Progenitor cell of endocrine pancreas (in vitro differentiated cells): ENCODE measurements at regions not wholly inside any gene's neighbourhood (a gene's known extent, or its start where the extent isn't known, plus 50 kb on each side); places are given as distances from the start of the nearest gene placed in this dataset.

Experiments
- DNase-seq: peaks from one replicate; pipeline ENCODE4 v3.0.0; 2021; ENCODE audit warnings: low spot score; ENCODE audit not compliant: unreplicated experiment
- H3K27ac Mint-ChIP-seq: 2 replicates; pipeline ENCODE4 v1.8.0; 2021; ENCODE audit warnings: mild to moderate bottlenecking, moderate library complexity, mixed read lengths
- H3K27me3 Mint-ChIP-seq: 2 replicates; pipeline ENCODE4 v1.8.0; 2021; ENCODE audit warnings: mixed read lengths
- H3K36me3 Mint-ChIP-seq: 2 replicates; pipeline ENCODE4 v1.8.0; 2022; ENCODE audit warnings: mixed read lengths; ENCODE audit not compliant: insufficient read depth
- H3K4me1 Mint-ChIP-seq: 2 replicates; pipeline ENCODE4 v1.8.0; 2021; ENCODE audit warnings: low read depth, mixed read lengths
- H3K4me3 Mint-ChIP-seq: 2 replicates; pipeline ENCODE4 v1.8.0; 2021; ENCODE audit warnings: low read depth, mild to moderate bottlenecking, moderate library complexity, mixed read lengths
- H3K9me3 Mint-ChIP-seq: 2 replicates; pipeline ENCODE4 v1.8.0; 2021; ENCODE audit warnings: low read depth, mixed read lengths
- TF ChIP-seq, protein P1 (sequence below): fragments of 200-600 bp; sonication (generic); IDR thresholded peaks from one replicate; pipeline ENCODE4 v1.5.0; 2021; ENCODE audit warnings: antibody characterized with exemption, mild to moderate bottlenecking; ENCODE audit not compliant: unreplicated experiment

GRCh38 chr11:107276077-107276476 is 181.5 kb downstream of the CWF19L2 start:
- DNase-seq = no peak
- no peaks in the 10 kb centered on the region for H3K36me3 Mint-ChIP-seq
- no peaks in the 10 kb centered on the region for H3K27me3 Mint-ChIP-seq
- no peak overlapping the region for H3K27ac Mint-ChIP-seq
- peaks cover 2% of the 10 kb centered on the region for H3K4me1 Mint-ChIP-seq
- H3K9me3 Mint-ChIP-seq = peaks cover 8% of the 10 kb centered on the region
- no peak overlapping the region for H3K4me3 Mint-ChIP-seq
- TF ChIP-seq, protein P1, sequence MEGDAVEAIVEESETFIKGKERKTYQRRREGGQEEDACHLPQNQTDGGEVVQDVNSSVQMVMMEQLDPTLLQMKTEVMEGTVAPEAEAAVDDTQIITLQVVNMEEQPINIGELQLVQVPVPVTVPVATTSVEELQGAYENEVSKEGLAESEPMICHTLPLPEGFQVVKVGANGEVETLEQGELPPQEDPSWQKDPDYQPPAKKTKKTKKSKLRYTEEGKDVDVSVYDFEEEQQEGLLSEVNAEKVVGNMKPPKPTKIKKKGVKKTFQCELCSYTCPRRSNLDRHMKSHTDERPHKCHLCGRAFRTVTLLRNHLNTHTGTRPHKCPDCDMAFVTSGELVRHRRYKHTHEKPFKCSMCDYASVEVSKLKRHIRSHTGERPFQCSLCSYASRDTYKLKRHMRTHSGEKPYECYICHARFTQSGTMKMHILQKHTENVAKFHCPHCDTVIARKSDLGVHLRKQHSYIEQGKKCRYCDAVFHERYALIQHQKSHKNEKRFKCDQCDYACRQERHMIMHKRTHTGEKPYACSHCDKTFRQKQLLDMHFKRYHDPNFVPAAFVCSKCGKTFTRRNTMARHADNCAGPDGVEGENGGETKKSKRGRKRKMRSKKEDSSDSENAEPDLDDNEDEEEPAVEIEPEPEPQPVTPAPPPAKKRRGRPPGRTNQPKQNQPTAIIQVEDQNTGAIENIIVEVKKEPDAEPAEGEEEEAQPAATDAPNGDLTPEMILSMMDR = no peak

- Mint-ChIP-seq H3K4me1 (peaks cover 2% of the 10 kb centered on the region), H3K9me3 (peaks cover 8% of the 10 kb centered on the region), H3K27me3 (no peaks in the 10 kb centered on the region), H3K27ac (no peak overlapping the region), H3K4me3 (no peak overlapping the region), H3K36me3 (no peaks in the 10 kb centered on the region)
- TF ChIP-seq, protein P1 = no peak
- no peak for DNase-seq
Measured at GRCh38 chr11:107275632-107276031, 182.0 kb downstream of the CWF19L2 start.

- TF ChIP-seq, protein P1 = no peak
- H3K27me3 Mint-ChIP-seq = no peaks in the 10 kb centered on the region
Measured at GRCh38 chr11:107274138-107274537, 183.5 kb downstream of the CWF19L2 start.

GRCh38 chr11:107272561-107272960 is 185.1 kb downstream of the CWF19L2 start:
- Mint-ChIP-seq H3K27ac (no peak overlapping the region), H3K4me1 (no peaks in the 10 kb centered on the region), H3K27me3 (no peaks in the 10 kb centered on the region), H3K36me3 (no peaks in the 10 kb centered on the region), H3K4me3 (no peak overlapping the region), H3K9me3 (no peaks in the 10 kb centered on the region)
- DNase-seq = no peak
- TF ChIP-seq, protein P1 = no peak

More at GRCh38 chr11:107274138-107274537, 183.5 kb downstream of the CWF19L2 start:
- Mint-ChIP-seq H3K4me3 (no peak overlapping the region), H3K36me3 (no peaks in the 10 kb centered on the region), H3K4me1 (peaks cover 2% of the 10 kb centered on the region), H3K9me3 (peaks cover 6% of the 10 kb centered on the region), H3K27ac (no peak overlapping the region)
- DNase-seq = no peak

DNA sequence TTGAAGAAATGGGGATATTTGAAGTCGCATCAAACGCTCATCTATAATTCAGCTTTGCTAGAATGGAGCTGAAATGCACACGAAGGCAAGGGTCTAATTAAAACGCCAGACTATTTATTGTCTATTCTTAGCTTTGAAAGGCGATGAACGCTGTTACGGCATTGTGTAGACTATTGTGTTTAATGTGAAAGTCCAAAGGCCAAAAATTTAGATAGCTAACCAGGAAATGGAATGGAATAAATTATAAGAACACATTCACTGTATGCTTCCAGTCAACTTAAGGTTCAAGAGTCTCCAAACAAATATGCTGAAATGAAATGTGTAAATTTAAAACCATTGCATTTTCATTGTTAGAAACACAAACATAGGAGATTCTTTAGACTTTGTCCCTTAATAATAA is 186.2 kb downstream of the CWF19L2 start:
- H3K4me3 Mint-ChIP-seq = no peak overlapping the region
- H3K27me3 Mint-ChIP-seq = no peaks in the 10 kb centered on the region
- H3K9me3 Mint-ChIP-seq = no peaks in the 10 kb centered on the region
- no peaks in the 10 kb centered on the region for H3K36me3 Mint-ChIP-seq
- TF ChIP-seq, protein P1 = no peak
- H3K27ac Mint-ChIP-seq = no peak overlapping the region
- no peak for DNase-seq
- H3K4me1 Mint-ChIP-seq = no peaks in the 10 kb centered on the region
